ENCODE measurements at regions not wholly inside any gene's neighbourhood (a gene's known extent, or its start where the extent isn't known, plus 50 kb on each side); places are given as distances from the start of the nearest gene placed in this dataset.

- ATAC-seq (ENCODE audit: low read depth) (no peak), DNase-seq (no peak)
- no CpG with 5 or more reads among the region's 1 CpG for WGBS, 2 experiments (ENCODE audit: extremely low coverage in 2 of 2, insufficient read length in 1 of 2)
- Histone ChIP-seq H3K14ac (replicated peaks; ENCODE audit: low read depth, low read length) (no peak overlapping the region), H2AK9ac (replicated peaks; ENCODE audit: low read depth, low read length, poor library complexity) (no peak overlapping the region), H3K36me3 (ENCODE audit: control insufficient read depth, insufficient read depth, low read length) (no peaks in the 10 kb centered on the region), H4K5ac (ENCODE audit: low read depth, low read length) (no peak overlapping the region), H3K9me3 (ENCODE audit: control insufficient read depth, insufficient read depth, low read length) (no peaks in the 10 kb centered on the region), H3K79me1 (ENCODE audit: low read depth in 1 of 2, low read length in 2 of 2) (no peaks in the 10 kb centered on the region), H2AK5ac (ENCODE audit: low read depth, low read length) (no peak overlapping the region), H3K18ac (ENCODE audit: low read depth, low read length) (no peak overlapping the region), H3K9me1 (ENCODE audit: insufficient read depth, low read length) (no peaks in the 10 kb centered on the region), H3K9ac (ENCODE audit: low read depth, low read length) (no peak overlapping the region), H2BK20ac (ENCODE audit: low read depth, low read length) (no peak overlapping the region), H2BK120ac (ENCODE audit: low read depth, low read length) (no peak overlapping the region), H4K20me1 (ENCODE audit: insufficient read depth, low read length) (no peaks in the 10 kb centered on the region), H3K4me2 (ENCODE audit: low read depth, low read length) (no peak overlapping the region), H3K27me3 (ENCODE audit: control insufficient read depth, insufficient read depth, low read length) (no peaks in the 10 kb centered on the region), H2AFZ (replicated peaks; ENCODE audit: low read length, poor library complexity) (no peak overlapping the region), H4K91ac (ENCODE audit: insufficient read depth, low read depth, low read length) (no peak overlapping the region), H2BK15ac (ENCODE audit: low read depth, low read length) (no peak overlapping the region), H3K4ac (ENCODE audit: low read depth, low read length) (no peak overlapping the region), H3K23ac (ENCODE audit: low read depth, low read length) (no peak overlapping the region), H2BK5ac (ENCODE audit: low read depth, low read length, poor library complexity, severe bottlenecking) (no peak overlapping the region), H3K4me1 (ENCODE audit: control insufficient read depth, insufficient read depth, low read length) (no peaks in the 10 kb centered on the region), H3K27ac (ENCODE audit: insufficient read depth, low read length) (no peak overlapping the region), H3K56ac (ENCODE audit: extremely low read depth, insufficient read depth, low read length) (no peak overlapping the region), H4K8ac (ENCODE audit: low read depth in 2 of 2, low read length in 2 of 2) (no peak overlapping the region), H3K4me3 (ENCODE audit: insufficient read depth, low read depth, low read length) (no peak overlapping the region)
- CTCF ChIA-PET = no interaction called here
- TF ChIP-seq CEBPB (IDR thresholded peaks at IDR 0.05; ENCODE audit: low read depth, low read length) (no peak), MAFK (IDR thresholded peaks at IDR 0.05; ENCODE audit: low read depth, low read length) (peak; percentile 69)
- dilution Hi-C loops (cut with HindIII; ENCODE audit: low sequenced_read_pairs, unreplicated experiment) (no loop called here), intact Hi-C loops (cut with micrococcal nuclease) (no loop called here), in situ Hi-C loops (cut with MboI; ENCODE audit: low sequenced_read_pairs) (no loop called here)
- POLR2A ChIA-PET (ENCODE audit: unreplicated experiment) = no interaction called here
- BruUV-seq (replicated peaks) = no TSS peak
Measured at GRCh38 chrX:33735182-33735581, 396.9 kb downstream of the FAM47A start.

Data from IMR-90 (cell line).